ENCODE measurements at regions not wholly inside any gene's neighbourhood (a gene's known extent, or its start where the extent isn't known, plus 50 kb on each side); places are given as distances from the start of the nearest gene placed in this dataset.
A peak's percentile ranks its signal among the peaks of the same experiment; 100 is the strongest.

DNA sequence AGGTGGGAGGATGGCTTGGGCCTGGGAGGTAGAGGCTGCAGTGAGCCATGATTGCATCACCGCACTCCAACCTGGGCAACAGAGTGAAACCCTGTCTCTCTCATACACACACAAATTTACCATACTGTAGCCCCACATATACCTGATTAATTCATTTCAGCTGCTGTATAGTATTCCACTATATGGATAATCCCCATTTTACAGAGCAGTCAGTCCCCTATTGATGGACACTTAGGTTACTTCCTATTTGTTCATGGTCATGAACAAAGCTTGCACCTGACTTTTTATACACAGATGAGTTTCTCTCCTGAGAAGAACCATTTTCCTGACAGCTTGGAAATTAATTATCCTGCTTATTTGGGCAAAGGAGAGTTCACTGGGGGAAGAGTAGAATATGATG lies 59.2 kb downstream of the EMX2 start:
- ATAC-seq (no peak), DNase-seq (no peak)
- intact Hi-C loops (cut with DNase I) = no loop called here
- 81 to 100% methylated on average over 1 of the region's 1 CpG for WGBS, 2 donors
- H3K4me1 ChIP-seq = no peaks in the 10 kb centered on the region
- H3K27ac ChIP-seq = no peak overlapping the region
- no peaks in the 10 kb centered on the region for H3K36me3 ChIP-seq (replicated peaks in 1 of 2; ENCODE audit: insufficient read depth in 1 of 2, low read depth in 2 of 2)
- no peak for TF ChIP-seq CTCF (IDR thresholded peaks at IDR 0.05)
- TF ChIP-seq POLR2A (IDR thresholded peaks at IDR 0.05) = no peak
- H3K27me3 ChIP-seq = no peaks in the 10 kb centered on the region
- no peak overlapping the region for H3K4me3 ChIP-seq
- no peaks in the 10 kb centered on the region for H3K9me3 ChIP-seq

- intact Hi-C loops (cut with DNase I) = no loop called here
- no peaks in the 10 kb centered on the region for H3K36me3 ChIP-seq (replicated peaks in 1 of 2; ENCODE audit: insufficient read depth in 1 of 2, low read depth in 2 of 2)
- no peak overlapping the region for H3K4me3 ChIP-seq
- 86 to 92% methylated on average over 6 of the region's 6 CpGs for WGBS, 2 donors
- TF ChIP-seq POLR2A (IDR thresholded peaks at IDR 0.05) = no peak
- no peak for TF ChIP-seq CTCF (IDR thresholded peaks at IDR 0.05)
- H3K27ac ChIP-seq = no peak overlapping the region
- no peaks in the 10 kb centered on the region for H3K9me3 ChIP-seq
- no peaks in the 10 kb centered on the region for H3K27me3 ChIP-seq
- DNase-seq (no peak), ATAC-seq (no peak)
- no peaks in the 10 kb centered on the region for H3K4me1 ChIP-seq
These were observed 60.5 kb downstream of the EMX2 start for GRCh38 chr10:117603081-117603480.

DNA sequence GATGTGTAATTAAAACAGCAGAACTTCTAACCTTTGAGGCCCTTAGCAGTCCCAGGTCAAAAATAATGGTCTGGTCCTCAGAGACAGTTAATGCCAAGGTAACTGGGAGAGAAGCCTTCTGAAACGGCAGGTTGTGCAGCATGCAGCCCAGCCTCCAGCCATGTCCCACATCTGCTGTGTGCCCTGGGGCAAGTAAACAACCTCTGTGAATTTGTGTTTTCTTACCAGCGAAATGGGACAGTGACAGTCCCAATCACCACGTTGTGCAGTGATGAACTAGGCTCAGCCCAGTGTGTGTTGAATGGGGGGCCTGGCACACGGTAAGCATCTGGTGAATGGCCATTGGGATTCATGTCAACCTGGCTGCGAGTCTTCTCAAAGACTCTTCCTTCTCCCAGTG lies 61.2 kb downstream of the EMX2 start:
- WGBS, 2 donors = 63 to 67% methylated on average over 4 to 5 of the region's 5 CpGs
- ATAC-seq = no peak

GRCh38 chr10:117609095-117609795 lies 66.7 kb downstream of the EMX2 start:
- WGBS, 2 donors = 5 to 8% methylated on average over 4 of the region's 4 CpGs
- DNase-seq = peak; percentile 65 to 92 (median 78)
- intact Hi-C loops (cut with DNase I) = no loop called here
- H3K4me1 ChIP-seq = peaks cover 10% of the 10 kb centered on the region
- ATAC-seq = peak; percentile 89
- no peaks in the 10 kb centered on the region for H3K27me3 ChIP-seq
- no peak overlapping the region for H3K4me3 ChIP-seq
- no peak for TF ChIP-seq CTCF (IDR thresholded peaks at IDR 0.05)
- no peak for TF ChIP-seq POLR2A (IDR thresholded peaks at IDR 0.05)
- peak overlapping the region in 2 of 4 donors; percentile 13 to 52 for H3K27ac ChIP-seq
- no peaks in the 10 kb centered on the region for H3K36me3 ChIP-seq (replicated peaks in 1 of 2; ENCODE audit: insufficient read depth in 1 of 2, low read depth in 2 of 2)
- no peaks in the 10 kb centered on the region for H3K9me3 ChIP-seq

More for the DNA sequence above, 61.2 kb downstream of the EMX2 start:
- Histone ChIP-seq H3K4me1 (peaks cover under 1% of the 10 kb centered on the region), H3K4me3 (no peak overlapping the region), H3K36me3 (replicated peaks in 1 of 2; ENCODE audit: insufficient read depth in 1 of 2, low read depth in 2 of 2) (no peaks in the 10 kb centered on the region), H3K27me3 (no peaks in the 10 kb centered on the region), H3K9me3 (no peaks in the 10 kb centered on the region), H3K27ac (no peak overlapping the region)
- TF ChIP-seq CTCF (IDR thresholded peaks at IDR 0.05) (no peak), POLR2A (IDR thresholded peaks at IDR 0.05) (no peak)
- intact Hi-C loops (cut with DNase I) = no loop called here
- no peak for DNase-seq

DNA sequence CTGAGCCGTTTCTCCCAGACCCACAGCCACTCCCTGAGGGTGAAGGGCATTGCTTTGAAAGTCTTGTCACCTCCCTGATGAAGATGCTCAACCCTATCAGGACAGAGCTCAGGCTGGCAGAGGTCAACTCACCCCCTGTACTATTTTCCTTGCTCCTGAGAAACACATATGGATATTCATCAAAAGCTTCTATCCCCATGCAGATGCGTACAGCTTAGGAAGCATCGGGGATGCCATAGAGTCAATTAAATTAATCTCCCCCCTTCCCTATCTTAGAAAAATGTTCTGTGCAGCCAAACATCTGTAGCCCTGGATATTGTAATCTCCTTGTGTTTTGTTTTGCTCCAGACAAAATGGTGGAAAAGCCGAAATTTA lies 67.2 kb downstream of the EMX2 start:
- no peaks in the 10 kb centered on the region for H3K9me3 ChIP-seq
- TF ChIP-seq POLR2A (IDR thresholded peaks at IDR 0.05) = no peak
- no peak for TF ChIP-seq CTCF (IDR thresholded peaks at IDR 0.05)
- ATAC-seq (no peak), DNase-seq (no peak)
- WGBS, 2 donors = 69 to 71% methylated on average over 4 of the region's 4 CpGs
- H3K27me3 ChIP-seq = no peaks in the 10 kb centered on the region
- H3K4me1 ChIP-seq = peaks cover 10% of the 10 kb centered on the region
- H3K36me3 ChIP-seq (replicated peaks in 1 of 2; ENCODE audit: insufficient read depth in 1 of 2, low read depth in 2 of 2) = no peaks in the 10 kb centered on the region
- no peak overlapping the region for H3K4me3 ChIP-seq
- intact Hi-C loops (cut with DNase I) = no loop called here
- H3K27ac ChIP-seq = no peak overlapping the region
